Upper lobe of left lung (tissue), 4 donors: ENCODE measurements at regions not wholly inside any gene's neighbourhood (a gene's known extent, or its start where the extent isn't known, plus 50 kb on each side); places are given as distances from the start of the nearest gene placed in this dataset.

ENCODE experiments used
- POLR2A ChIP-seq, 4 donors: fragments of 450-650 bp; IDR thresholded peaks; one replicate each; pipeline ENCODE4 v1.5.1; 2016 to 2017; ENCODE audit warnings: antibody characterized with exemption in 4 of 4, mild to moderate bottlenecking in 2 of 4
- TF ChIP-seq, protein P1 (sequence below), 6 experiments: fragments of 450-650 bp in 4 of 6; fragments of 200-600 bp in 2 of 6; sonication (generic) in 2 of 6; IDR thresholded peaks; one replicate each; pipeline ENCODE4 v1.5.1; 2016 to 2019; ENCODE audit warnings: antibody characterized with exemption in 6 of 6

DNA sequence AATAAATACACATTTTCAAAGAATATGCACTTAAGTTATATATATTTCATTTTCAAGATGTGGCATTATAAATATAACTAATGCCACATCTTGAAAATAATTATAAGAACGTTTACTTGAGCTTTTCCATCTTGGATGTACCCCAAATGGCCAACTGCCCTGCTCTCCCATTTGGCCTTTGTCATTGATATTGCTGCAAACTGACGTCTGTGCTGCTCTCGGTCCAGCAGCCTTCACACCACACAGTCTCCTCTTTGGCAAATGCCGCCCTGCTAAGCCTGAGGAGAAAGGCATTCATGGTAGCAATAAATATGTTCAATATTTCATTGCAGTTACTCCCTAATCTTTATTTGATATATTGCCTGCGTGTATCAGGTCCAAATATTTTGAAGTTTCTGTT is 384.6 kb upstream of the ADARB2 start:
- TF ChIP-seq, protein P1, sequence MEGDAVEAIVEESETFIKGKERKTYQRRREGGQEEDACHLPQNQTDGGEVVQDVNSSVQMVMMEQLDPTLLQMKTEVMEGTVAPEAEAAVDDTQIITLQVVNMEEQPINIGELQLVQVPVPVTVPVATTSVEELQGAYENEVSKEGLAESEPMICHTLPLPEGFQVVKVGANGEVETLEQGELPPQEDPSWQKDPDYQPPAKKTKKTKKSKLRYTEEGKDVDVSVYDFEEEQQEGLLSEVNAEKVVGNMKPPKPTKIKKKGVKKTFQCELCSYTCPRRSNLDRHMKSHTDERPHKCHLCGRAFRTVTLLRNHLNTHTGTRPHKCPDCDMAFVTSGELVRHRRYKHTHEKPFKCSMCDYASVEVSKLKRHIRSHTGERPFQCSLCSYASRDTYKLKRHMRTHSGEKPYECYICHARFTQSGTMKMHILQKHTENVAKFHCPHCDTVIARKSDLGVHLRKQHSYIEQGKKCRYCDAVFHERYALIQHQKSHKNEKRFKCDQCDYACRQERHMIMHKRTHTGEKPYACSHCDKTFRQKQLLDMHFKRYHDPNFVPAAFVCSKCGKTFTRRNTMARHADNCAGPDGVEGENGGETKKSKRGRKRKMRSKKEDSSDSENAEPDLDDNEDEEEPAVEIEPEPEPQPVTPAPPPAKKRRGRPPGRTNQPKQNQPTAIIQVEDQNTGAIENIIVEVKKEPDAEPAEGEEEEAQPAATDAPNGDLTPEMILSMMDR (IDR thresholded peaks at IDR 0.05) = no peak
- TF ChIP-seq POLR2A (IDR thresholded peaks at IDR 0.05) = no peak
